Jurkat, Clone E6-1 (cell line): ENCODE measurements at regions not wholly inside any gene's neighbourhood (a gene's known extent, or its start where the extent isn't known, plus 50 kb on each side); places are given as distances from the start of the nearest gene placed in this dataset.

Experiments used
- DNase-seq: peaks from one replicate; pipeline ENCODE4 v3.0.0-alpha.2; 2011; ENCODE audit warnings: low read depth, low spot score
- H3K4me3 ChIP-seq: 2 replicates; pipeline ENCODE4 v1.5.1; 2011; ENCODE audit warnings: mild to moderate bottlenecking, low read length, control low read depth, moderate library complexity

DNA sequence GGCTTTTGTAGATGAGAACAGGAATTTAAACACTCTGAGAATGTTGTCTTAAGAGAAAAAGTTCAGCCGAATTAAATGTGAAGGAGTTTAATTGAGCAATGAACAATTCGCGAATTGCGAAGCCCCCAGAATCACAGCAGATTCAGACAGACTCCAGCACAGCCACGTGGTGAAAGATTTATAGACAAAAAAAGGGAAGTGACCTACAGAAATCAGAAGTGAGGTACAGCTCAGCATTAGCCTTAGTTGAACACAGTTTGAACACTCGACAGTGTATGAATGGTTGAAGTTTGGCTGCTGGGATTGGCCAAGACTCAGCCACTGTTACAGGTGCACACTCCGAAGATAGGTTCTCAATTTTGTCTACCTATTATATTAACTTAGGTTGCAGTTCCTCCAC lies 264.0 kb upstream of the CHST9 start:
- DNase-seq: no peak
- no peak overlapping the region for H3K4me3 ChIP-seq

DNA sequence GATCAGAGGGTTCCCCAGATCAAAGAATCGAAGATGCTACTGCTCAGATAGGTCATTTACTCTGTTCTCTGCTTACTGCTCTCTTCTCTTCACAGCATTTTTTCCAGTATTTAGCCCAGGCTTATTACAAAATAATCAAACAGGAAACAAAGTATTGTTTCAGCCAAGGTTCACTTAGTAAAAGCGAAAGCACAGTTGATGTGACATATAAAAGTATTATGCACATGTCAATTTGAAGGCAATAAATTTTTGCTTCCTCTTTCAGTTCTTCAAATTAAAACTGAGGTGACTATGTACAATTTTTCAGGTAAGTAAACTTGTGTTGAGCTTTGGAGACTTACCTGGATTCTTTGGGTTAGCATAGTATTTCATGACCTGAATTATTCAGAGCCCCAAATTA lies 262.8 kb upstream of the CHST9 start:
- H3K4me3 ChIP-seq: no peak overlapping the region
- DNase-seq: no peak

DNA sequence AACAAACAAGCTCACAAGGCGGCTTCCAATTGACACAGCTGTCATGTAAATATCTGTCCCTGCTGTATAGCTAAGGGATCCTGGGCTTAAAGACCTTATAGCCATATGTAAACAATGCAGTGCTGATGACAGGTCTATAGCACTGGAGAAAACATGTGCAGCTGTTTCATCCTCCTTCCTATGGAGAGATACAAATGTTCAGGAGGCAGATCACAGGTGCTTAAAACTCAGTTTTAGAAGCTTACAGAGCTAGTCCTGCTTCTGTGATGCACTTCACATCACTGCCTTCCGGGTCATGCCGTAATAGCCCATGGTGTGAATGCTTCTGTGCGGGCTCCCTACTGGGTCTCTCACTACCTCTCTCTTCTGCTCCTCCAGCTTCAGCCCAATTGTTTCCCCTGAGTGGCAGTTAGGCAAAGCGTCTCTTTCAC lies 262.4 kb upstream of the CHST9 start:
- no peak for DNase-seq
- no peak overlapping the region for H3K4me3 ChIP-seq

DNA sequence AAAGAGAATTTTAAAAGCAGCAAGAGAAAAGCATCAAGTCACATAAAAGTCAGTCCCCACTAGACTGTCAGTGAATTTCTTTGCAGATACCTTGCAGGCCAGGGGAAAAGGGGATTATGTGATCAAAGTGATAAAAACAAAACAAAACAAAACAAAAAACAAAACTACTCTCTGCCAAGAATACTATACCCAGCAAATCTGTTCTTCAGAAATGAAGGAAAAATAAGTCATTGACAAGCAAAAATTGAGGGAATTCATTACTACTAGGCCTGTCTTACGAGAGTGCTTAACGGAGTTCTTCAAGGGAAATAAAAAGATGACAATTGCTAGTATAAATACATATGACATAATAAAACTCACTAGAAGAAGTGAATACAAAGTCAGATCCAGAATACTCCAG lies 245.5 kb upstream of the CHST9 start:
- H3K4me3 ChIP-seq: no peak overlapping the region
- DNase-seq: no peak

DNA sequence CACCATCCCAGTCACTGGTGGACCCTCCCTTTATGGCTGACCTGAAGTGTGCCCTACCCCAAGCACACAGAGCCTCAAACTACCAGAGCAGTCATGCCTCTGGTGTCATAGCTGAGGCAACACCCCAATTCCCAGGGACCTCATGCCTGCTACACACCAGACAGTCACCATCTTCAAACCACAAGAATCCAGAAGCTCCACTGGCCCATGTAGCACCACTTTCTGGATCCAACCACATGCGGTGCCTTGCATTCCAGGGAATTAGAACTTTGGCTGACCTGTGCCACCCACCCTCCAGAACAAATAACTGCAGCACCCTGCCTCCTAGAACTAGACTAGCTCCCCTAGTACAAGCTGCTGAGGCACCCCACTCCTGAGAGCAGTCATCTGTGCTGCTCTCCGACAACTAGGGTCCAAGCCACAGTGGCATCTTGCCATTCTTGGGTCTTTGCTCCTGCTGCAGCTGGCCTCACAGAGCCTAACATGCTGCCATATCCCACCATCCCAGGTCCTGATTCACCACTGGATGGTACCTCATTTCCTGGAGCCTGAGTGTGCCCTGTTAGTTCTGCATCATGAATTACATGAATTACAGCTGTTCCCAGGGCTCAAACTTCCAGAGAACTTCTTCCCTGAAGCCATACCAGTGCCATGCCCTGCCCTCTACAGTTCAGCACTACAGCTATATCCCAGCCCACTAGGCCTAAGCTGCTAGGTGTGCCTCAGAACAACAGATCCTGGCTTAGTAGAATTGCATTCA lies 243.8 kb upstream of the CHST9 start:
- no peak overlapping the region for H3K4me3 ChIP-seq
- DNase-seq: no peak

DNA sequence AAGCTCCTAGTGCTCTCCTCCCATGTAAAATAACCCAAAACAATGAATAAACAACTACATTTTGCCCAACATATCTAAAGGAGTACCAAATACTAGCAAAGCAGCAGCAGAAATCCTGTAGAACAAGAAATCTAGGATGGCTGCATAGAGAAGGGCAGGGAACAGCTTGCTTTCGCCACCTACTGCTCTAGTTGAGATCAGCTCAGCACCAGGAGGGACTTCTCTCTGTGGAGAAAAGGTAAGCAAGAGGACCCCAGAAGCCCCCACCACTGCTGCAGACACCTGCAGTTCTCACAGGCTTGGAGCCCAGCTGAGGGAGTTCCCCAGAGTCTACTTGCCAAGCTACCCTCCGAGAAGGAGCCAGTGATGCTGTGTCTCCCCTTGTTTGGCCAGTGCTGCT lies 243.0 kb upstream of the CHST9 start:
- DNase-seq: no peak
- H3K4me3 ChIP-seq: no peak overlapping the region

DNA sequence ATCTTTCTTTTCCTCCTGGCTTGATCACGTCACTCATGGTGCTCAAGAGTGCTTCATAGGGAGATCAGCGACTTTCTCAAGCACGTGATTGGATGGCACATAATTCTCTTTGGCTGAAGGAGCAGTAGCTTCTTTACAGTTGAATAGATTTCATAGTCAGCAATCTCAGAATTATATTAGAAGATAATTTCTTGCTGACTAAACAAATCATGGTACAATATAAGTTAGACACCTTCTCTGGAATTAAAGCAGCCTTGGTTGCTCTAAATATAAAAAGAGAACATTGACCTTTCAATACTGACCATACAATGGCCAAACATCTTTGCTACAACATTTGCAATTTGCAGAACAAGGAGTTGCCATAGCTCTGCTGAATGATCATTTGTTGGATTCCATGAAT lies 238.5 kb upstream of the CHST9 start:
- H3K4me3 ChIP-seq: no peak overlapping the region
- no peak for DNase-seq

DNA sequence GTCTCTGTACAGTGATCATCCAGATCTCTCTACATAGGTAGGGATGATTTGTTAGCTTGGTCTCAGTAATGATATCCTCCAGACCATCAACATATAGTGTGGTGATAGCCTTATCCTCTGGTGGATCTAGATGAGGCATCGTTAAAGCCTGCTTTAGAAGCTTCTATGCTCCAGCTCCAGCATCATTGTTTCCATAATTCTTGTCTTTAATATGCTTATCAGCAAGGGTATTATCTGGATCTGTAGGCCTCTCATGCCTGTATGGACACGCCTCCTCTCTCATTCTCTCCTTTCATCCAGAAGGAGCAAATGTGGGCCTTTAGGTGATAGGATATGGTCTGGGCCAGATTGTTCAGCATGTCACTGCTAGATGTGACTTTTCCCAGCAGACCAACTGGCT lies 234.5 kb upstream of the CHST9 start:
- no peak overlapping the region for H3K4me3 ChIP-seq
- DNase-seq: no peak

DNA sequence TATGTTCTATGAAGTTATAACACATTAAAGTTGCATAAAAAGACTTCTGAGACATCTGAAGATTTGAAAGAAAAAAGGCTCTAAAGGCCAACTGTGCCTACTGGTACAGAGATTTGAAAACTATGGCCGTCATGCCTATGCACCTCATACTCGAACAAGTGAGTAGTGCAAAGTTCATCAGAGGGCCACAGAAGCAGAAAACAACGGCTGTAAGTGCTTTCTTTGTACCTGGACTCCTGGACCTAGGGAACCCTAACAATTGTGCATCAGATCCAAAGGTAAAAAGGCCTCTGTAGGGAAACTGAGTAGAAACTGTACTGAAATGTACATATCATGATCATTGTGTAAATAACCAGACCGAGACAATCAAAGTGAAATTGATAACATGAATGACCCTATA lies 230.4 kb upstream of the CHST9 start:
- no peak for DNase-seq
- H3K4me3 ChIP-seq: no peak overlapping the region

DNA sequence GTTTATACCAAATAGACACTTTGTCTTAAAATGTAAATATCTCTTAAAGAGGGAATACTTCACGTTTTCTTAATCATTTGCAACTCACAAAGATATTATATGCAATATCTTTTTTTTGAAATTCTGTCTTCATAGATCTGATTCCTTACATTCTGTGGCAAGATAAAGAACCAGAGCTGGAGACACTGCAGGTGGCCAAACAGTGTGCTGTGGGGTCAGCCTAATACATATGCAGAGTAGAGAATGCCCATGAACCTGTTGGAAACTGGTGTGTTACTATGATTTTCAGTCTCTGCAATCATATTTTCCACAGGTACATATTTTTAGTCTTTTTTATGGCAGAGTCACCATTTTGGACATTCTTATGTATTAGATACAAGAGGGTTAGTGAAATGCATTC lies 229.6 kb upstream of the CHST9 start:
- DNase-seq: no peak
- no peak overlapping the region for H3K4me3 ChIP-seq

DNA sequence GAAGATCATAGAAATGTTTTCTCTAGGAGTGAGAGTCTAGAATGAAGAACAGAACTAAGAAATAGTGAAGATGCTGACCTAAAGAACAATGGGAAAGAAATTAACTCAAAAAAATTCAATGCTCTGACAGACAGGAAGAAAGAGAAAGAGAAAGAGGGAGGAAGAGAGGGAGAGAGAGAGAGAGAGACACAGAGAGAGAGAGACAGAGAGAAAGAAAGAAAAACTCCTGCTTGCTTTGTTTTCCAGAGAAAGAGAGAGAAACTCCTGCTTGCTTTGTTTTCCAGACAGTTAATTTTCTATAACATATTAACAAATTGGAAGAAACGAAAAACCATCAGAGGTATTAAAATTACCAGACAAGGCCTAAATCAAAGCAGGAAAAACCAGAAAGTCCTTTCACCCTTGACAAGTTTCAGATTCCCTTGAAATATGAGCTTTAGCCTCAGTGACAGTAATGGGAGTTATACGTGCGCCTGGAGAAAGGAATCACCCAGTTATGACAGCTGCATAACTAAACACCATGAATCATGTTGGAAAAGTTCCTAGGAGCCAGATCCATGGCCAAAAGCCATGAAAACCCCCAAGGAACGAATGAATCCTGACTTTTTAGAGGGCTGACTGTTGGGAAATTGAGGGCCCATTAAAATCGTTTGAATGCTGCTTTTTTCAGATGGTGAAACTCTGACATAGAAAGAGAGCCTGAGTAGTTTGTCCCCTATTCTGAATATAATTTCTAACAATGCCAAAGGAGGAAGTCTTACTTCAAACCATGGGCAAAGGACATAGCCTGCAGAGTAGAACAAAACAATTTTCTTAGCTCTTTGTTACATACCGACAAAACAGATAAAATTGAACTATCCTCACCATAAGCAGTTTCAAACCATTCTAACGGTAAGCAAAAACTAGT lies 228.6 kb upstream of the CHST9 start:
- no peak for DNase-seq
- no peak overlapping the region for H3K4me3 ChIP-seq

DNA sequence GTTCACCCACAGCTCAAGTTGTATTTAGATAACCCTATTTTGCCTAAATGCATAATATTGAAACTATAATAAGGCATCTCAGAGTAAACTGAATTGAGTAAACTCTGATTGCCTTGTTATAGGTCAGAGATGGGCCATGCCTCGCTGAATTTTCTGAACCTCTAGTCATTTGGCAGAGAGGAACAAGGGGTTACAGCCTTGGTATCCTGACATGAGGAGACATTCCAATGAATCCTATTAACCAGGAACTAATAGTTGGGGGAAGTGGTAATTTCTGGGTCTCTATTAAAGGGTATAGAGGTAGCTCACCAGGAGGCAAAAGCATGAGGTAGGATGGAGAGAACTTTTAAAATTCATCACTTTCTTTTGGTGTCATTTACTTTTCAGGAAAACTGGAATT lies 227.4 kb upstream of the CHST9 start:
- H3K4me3 ChIP-seq: no peak overlapping the region
- DNase-seq: no peak

DNA sequence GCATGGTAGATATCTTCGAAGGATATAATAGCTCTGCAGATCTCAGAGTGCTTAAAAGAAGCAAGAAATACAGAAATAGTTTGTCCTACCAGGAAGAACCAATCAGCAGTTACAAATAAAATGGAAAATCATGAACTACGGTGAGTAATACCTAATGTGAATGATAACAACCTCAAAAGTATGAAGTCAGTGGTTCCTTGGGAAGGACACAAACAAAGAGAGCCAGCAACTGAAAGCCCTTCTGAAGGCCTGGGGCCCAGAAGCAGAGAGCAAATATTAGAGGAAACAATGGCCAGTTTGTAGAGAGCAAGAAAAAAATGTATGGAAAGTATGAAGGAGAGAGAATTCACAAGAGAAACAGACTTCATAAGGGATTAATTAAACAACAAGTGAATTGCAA lies 226.8 kb upstream of the CHST9 start:
- DNase-seq: no peak

DNA sequence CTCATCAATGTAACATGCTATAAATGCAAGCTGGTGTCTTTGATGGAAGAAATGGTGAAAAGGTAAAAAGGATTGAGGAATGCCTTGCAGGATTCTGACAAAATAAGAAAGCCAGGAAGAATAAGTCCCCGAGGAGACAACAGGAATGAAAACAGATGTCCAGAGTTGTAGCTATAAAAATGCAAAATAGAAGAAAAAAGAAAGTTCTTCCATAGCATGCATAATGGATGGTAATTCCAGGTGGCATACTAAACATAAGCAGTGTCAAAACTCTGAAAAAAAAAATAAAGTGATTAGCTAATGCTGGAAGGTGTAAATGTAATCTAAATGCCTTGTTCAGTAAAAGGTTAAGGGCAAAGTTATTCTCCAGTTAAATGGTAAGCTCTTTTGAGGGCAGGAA lies 225.9 kb upstream of the CHST9 start:
- no peak for DNase-seq
- no peak overlapping the region for H3K4me3 ChIP-seq

More for the DNA sequence above, 226.8 kb upstream of the CHST9 start:
- H3K4me3 ChIP-seq: no peak overlapping the region

DNA sequence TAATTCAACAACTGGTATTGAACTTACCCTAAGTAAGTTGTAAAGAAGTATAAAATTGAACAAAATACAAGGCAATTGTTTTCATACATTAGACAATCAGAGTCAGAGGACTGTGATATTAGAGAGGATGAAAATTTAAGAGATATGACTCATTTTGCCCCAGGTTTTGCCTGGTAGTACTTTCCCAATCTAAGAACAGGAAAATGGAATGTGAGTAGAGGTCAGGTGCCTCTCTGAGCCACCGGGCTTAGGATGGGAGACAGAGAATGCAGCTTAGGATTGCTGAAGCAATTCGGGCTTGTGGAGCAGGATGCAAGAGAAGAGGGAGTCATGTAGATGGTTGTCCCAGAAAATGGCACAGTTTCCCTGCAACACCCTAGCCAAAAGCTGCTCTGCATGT lies 219.7 kb upstream of the CHST9 start:
- H3K4me3 ChIP-seq: no peak overlapping the region
- DNase-seq: no peak

DNA sequence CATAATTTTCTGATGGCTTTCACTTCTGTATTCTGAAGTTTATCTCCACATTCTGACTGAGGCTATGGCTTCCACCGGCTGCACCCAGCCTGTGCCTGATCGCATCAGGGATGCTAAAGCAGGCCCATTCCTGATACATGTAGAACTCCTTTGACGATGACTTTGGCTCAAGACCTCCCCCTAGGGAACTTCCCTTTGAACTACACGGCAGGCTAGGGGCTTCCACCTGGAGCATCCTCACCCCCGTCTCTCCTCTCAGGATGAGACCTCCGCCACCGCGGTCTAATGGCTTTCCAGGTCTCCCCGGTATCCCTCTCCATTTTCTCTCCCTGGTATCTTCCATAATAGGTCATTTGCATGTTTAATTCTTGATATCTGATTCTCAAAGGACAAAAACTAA lies 214.9 kb upstream of the CHST9 start:
- no peak for DNase-seq
- no peak overlapping the region for H3K4me3 ChIP-seq

DNA sequence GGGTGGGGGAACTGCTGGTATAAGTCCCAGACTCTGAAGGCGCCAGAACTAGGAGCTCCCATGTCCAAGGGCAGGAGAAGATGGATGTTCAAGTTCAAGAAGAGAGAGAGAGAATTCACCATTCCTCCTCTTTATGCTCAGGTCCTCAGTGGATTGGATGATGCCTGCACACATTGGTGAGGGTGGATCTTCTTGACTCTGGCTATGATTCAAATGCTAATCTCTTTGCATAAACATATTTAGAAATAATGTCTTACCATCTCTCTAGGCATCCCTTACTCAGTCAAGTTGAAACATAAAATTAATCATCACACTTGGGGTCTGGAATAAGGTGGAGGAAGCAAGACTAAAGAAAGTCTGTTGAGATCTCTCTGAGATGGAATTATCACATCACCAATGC lies 210.6 kb upstream of the CHST9 start:
- no peak for DNase-seq
- no peak overlapping the region for H3K4me3 ChIP-seq

DNA sequence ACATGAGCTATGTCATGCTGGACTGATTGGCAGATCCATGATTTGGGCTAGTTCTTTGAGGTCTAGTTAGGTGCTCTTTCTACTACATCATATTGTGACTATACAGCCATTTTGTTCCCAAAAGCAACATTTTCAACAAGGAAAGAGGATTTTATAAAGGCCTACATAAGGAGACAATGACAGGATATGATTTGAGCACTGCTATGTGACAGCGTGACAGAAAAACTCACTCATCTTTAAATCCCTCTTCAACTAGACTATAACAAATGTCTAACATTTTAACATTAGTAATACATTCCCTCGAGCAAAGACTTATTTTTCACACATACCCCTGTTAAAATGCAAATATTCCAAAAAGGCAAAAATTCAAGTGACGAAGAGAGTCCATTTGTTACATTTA lies 209.6 kb upstream of the CHST9 start:
- DNase-seq: no peak
- no peak overlapping the region for H3K4me3 ChIP-seq

DNA sequence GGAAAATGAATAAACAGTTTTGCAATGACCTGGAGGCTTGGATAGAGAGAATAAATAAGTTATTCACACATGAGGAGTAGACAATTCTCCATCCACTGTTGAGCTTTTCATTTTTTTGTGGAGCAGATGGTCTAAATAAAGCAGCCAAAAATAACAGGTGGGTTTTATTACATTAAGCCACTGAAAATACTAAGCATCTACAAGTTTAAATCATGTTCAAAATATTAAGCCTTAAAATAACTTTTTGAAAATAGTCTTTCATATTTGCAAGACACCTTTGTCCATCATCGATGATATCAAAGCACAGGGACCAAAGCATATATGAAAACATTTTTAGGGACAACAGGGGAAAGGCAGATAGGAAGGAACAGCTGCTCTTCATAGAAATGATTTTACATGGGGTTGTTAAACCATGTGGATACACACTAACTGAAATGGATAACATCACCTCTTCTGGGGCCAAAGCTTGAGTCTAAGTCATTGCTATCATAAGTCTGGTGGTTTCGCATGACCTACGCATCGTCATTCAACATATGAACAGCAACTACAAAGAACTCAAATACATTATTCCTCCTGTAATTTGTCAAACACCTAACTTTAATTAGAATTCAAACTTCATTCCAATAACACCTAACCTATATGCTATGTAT lies 197.6 kb upstream of the CHST9 start:
- H3K4me3 ChIP-seq: no peak overlapping the region
- no peak for DNase-seq

DNA sequence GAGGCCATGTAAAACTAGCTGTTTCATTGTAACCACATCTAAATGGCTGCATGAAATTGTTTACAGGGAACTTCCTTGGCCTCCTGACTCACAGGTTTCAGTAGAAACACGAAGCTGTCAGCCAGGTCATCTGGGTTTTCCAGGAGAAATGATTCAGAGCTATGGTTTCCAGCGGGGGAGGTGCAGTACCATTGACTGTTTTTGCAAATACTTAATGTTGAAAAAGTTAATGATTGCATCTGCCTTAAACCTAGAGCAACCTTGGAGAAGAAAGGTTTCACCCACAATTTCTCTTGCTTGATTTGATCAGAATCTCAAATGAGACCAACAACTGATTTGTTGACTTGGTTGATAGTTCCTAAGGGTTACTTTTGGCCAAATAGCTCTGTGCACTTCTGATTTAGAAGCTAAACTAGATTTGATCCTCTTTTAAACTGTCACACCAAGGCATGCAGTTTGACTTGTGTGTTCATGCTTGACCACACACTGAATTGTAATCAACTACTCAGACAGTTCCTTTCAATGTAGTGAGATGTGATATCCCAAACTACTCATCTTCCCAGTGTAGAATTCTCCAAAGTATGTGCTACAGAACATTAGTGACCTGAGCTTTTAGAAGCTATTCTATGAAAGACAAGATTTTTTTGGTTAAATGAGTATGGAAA lies 193.5 kb upstream of the CHST9 start:
- no peak for DNase-seq

More for the DNA sequence above, 193.5 kb upstream of the CHST9 start:
- H3K4me3 ChIP-seq: no peak overlapping the region
